Fibroblast of the conjunctiva (primary cell): ENCODE measurements at regions not wholly inside any gene's neighbourhood (a gene's known extent, or its start where the extent isn't known, plus 50 kb on each side); places are given as distances from the start of the nearest gene placed in this dataset.
"Not testable (repeated sequence)": the region's sequence is repeated elsewhere in the genome, so short reads cannot be mapped to it uniquely, and the experiment has no call there.

ENCODE experiments used
- DNase-seq: peaks from one replicate; pipeline ENCODE4 v3.0.0-alpha.2; 2010; ENCODE audit warnings: low read depth

DNA sequence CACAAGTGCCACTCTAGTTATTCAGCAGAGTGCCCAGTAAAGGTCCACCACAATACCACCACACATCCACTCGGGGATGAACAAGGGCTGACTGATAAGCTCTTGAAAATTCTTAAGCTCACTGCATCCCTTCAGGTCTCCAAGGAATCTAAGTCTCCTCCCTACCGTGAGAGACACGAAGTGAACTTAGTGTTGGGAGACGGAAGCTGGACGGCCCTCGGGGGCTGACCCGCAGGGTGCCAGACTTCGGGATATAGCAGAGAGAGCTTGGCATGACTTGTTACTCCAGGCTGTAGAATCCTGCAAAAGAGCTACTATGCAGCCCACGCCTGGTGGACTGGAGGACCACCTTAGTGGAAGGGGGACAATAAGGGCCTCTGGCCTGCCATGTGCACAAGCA lies 75.1 kb downstream of the LYZL1 start:
- not testable (repeated sequence) for DNase-seq

- DNase-seq = not testable (repeated sequence)
Measured at GRCh38 chr10:29366206-29366605, 77.3 kb downstream of the LYZL1 start.

DNA sequence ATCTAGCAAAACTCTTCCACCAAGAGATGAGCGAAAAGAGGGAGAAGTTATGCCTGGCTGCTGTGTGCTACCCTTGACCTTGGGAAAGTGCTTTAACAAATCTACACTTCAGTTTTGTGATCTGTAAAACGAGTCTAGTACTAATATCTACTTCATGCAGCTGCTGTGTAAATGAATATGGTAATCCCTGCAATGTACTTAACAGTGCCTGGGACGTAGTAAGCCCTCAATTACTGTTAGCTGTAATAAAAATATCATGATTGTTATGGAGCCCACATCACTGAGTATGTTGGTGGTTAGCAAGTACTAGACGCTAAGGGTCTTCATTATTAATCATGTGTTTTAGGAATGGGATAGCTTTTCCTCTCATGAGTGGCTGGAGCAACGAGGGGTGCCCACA lies 80.5 kb downstream of the LYZL1 start:
- DNase-seq = no peak

DNA sequence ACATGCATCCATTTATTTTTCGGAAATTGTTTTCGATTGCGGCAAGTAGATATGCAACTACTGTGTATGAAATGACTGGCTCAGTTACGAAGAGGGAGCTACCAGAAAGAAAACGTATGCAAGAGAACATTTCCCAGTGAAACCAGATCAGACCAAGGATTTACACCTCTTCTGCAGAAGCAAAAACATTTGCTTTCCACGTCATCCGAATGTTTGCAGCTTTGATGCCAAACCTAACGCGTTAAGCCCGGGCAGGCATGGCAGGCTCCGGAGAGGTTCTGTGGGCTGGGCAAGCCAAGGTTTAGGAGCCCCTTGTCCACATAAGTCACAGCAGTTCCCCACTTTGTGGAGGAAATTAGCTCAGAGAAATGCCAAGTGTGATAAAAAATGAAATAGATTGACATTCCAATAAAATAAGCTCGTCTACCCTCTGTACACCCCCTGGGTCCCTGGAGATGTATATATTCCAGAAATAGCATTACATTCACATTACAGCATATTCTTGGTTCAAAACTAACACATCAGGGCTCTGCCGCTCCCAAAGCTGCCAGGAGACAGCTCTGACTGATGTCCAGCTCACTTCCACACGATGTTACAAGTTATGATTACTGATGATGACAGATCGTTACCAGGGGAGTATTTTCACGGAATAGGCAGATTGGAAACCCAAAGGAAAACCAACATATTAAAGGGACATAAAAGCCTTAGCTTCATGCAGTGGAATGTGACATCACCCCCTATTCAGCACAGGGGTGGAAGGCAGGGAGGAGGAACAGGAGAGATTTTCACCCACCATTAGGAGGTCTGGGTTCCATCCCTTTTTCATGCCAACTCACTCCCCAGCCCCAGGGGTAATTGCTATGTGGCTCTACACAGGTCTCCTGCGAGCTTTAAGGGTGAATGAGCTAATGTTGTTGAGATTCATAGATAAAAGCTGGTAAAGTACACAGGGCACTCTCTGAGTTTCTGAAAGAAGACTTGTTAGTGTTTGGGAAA lies 81.5 kb downstream of the LYZL1 start:
- peak; percentile 62 for DNase-seq

- DNase-seq = no peak
Measured at GRCh38 chr10:29372920-29373319, 84.0 kb downstream of the LYZL1 start.

DNA sequence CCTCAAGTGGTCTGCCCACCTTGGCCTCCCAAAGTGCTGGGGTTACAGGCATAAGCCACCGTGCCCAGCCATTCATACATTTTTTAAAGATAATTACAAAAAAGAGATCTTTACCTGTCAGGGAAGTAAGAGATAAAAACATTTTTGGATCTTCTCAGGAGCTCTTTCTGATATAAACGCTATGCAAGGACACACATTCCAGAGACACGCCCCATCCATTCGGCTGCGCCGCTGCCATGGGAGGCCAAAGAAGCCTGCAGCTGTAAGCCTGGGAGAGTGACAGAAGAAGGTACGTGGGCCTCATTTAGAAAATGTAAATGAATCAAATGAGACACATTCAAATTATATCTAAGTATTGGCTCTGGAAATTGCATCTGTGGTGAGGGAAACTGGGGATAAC lies 85.3 kb downstream of the LYZL1 start:
- DNase-seq = no peak

DNA sequence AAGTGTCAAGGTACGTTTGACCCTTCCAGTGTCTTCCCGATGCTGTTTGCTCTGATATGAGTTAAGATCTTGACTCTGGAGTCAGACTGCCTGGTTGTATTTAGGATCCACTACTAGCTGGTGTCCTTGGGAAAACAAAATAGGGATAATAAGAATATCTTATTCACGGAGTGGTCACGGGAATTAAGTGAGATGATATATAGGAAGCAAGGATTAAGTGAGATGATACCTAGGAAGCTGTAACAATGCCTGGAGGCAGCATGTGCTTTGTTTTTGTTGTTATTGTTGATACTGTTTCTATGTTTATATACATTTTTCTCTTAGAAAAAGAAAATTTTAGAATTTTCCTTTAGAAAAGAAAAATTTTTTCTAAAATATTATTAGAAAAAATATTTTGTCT lies 87.0 kb downstream of the LYZL1 start:
- DNase-seq = no peak

DNA sequence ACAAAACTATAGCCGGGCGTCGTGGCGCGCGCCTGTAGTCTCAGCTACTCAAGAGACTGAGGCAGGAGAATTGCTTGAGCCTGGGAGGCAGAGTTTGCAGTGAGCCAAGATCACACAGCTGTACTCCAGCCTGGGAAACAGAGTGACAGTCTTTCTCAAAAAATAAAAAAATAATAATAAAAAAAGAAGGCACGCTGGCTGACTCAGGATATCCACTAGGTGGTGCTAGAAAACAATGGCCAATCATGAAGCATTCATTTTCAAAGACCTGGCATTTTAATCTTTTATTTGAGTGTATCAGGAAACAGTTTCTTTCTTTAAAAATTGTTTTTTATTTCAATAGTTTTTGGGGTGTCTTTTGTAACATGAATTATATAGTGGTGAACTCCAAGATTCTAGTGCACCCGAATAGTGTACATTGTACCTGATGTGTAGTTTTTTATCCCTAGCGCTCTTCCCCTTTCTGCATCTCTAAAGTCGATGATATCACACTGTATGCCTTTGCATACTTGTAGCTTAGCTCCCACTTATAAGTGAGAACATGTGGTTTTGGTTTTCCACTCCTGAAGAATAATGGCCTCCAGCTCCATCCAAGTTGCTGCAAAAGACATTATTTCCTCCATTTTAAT lies 88.6 kb downstream of the LYZL1 start:
- DNase-seq = peak; percentile 14

DNA sequence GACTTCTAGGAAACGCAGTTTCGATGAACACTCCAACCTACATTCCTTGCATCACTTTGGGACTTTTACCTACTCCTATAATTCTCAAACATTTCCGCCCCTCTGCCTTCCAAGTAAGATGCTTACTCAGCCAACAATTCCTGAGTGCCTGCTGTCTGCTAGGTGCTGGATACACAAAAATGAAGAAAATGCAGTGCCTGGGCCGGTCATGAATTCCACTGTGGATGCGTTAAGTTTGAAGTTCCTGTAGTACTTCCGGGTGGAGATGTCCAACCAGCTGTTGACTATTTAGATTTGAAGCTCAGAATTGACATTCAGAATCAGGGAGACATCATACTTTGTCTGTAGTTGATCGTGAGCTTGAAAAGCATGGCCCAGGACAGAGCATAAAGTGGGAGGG lies 89.2 kb downstream of the LYZL1 start:
- no peak for DNase-seq

GRCh38 chr10:29379208-29379607 lies 90.3 kb downstream of the LYZL1 start:
- no peak for DNase-seq

GRCh38 chr10:29379777-29380598 lies 91.1 kb downstream of the LYZL1 start:
- not testable (repeated sequence) for DNase-seq

DNA sequence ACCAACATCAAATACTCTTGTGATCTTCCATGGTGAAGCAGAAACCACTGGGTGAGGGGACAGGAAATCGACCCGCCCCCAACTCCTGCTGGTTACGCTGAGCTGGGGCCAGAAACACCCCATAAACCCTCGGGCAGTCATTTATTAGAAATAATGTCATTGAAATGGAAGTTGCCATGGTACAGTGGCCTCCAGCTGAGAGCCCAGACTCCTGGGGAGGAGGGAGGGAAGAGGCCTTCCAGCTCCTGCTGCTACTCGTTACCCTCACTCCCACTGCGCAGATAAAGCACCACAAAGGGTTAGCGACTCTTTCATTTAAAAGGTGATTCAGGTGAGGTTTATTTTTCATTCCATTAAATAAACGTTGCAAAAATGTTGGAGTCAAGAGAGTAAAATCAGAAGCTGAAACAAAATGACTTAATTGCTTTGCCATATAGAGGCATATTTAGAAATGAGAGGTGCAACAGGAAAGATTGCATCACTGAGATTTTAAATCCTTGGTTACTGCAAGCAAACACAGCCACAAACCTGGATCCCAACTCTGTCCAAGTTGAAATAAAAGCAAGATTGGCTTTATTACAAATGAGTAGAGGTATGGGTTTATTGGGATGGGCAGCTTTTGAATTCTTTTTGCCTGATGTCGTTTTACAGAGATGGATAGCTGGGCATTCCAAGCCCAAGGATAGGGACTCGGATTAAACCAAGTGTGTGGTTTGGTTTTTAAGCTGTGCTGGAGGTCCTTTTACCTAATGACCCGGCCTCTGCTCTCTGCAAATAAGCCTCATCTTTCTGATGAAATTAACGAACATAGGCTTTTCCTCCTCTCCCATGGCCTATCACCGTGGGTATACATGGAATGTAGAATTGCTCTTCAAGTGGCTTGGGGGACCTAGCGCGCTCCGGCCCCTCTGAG lies 92.0 kb downstream of the LYZL1 start:
- not testable (repeated sequence) for DNase-seq

- peak; percentile 5 for DNase-seq
Measured at GRCh38 chr10:29386342-29386999, 97.6 kb downstream of the LYZL1 start.

DNA sequence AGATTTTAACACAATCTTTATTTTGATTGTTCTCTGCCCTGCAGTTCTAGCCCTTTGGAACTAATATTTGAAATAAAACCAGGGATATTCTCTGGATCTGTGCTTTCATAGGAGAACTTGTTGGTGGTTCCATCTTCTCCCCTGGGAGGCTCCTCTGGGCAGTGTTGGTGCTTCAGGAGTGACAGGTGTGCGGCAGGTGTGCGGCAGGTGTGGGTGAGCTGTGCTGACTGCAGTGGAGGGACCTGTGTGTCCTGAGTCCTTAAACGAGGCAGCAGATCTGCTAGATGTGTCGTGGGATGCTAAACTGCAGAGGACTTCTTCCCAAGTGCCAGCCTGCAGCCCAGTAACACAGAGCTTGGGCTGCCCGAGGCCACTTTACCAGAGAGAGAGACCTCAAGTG lies 98.4 kb downstream of the LYZL1 start:
- no peak for DNase-seq

- not testable (repeated sequence) for DNase-seq
Measured at GRCh38 chr10:29388112-29388511, 99.2 kb downstream of the LYZL1 start.

DNA sequence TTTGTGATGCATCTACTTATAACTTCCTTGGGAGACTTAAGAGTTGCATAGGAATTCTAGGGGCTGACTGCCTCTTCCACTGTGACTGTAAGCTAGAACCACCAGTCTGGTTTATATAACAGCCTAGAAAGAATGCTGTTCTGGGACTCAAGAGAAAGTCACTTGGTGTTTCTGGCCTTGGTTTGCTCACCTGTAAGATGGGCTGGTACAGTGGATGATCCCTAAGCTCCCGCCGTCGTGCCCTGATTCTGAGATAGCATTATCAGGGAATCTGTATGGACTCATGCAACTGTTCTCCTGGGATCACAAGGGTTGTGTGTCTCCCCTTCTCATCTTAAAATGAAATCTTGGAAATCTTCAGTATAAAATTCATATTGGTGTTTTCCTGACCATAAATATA lies 100.6 kb downstream of the LYZL1 start:
- no peak for DNase-seq

GRCh38 chr10:29389935-29390334 lies 101.1 kb downstream of the LYZL1 start:
- no peak for DNase-seq

GRCh38 chr10:29392376-29393021 lies 103.6 kb downstream of the LYZL1 start:
- DNase-seq = no peak

GRCh38 chr10:29394321-29394932 lies 105.6 kb downstream of the LYZL1 start:
- no peak for DNase-seq

DNA sequence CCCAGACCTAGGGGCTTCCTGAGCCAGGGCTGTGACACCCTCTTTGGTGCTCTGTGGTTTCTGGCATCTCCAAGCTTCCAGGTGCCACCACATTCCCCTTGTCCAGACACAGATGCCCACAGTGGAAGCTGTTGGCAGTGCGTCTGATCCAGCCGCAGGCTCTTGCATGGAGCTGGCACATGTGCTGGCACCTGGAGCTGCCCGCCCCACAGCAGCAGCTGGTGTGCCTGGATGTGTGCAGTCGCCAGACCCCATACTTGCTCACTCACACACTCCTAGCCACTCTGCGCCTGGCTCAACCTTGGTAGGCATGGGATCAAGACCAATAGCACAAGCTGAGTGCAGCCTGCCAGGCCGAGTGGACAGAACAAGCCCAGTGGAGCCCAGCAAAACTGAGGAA lies 106.5 kb downstream of the LYZL1 start:
- DNase-seq = no peak
